ENCODE measurements at regions not wholly inside any gene's neighbourhood (a gene's known extent, or its start where the extent isn't known, plus 50 kb on each side); places are given as distances from the start of the nearest gene placed in this dataset.
A peak's percentile ranks its signal among the peaks of the same experiment; 100 is the strongest.

- no peak overlapping the region for H3K27ac ChIP-seq
- no peak for TF ChIP-seq CTCF (conservative IDR thresholded peaks at IDR 0.05; ENCODE audit: low read depth)
- POLR2A ChIA-PET (ENCODE audit: low non-redundant PET) = no interaction called here
- DNase-seq (ENCODE audit: low spot score) = peak; percentile 10
- CTCF ChIA-PET = no interaction called here
These were observed 417.3 kb downstream of the RASEF start for GRCh38 chr9:82645600-82645999.

GRCh38 chr9:82650368-82650767 lies 412.6 kb downstream of the RASEF start:
- no peak for DNase-seq (ENCODE audit: low spot score)
- H3K27ac ChIP-seq = no peak overlapping the region
- ChIA-PET POLR2A (ENCODE audit: low non-redundant PET) (no interaction called here), CTCF (interaction anchor here (0.5 to 0.7 kb wide), 2 partner anchors 24 to 244 kb away, joined by 4 to 5 read pairs; no protein-coding TSS in a partner anchor)
- TF ChIP-seq CTCF (conservative IDR thresholded peaks at IDR 0.05; ENCODE audit: low read depth) = no peak

GRCh38 chr9:82651474-82651873 lies 411.5 kb downstream of the RASEF start:
- ChIA-PET CTCF (no interaction called here), POLR2A (ENCODE audit: low non-redundant PET) (no interaction called here)
- no peak for TF ChIP-seq CTCF (conservative IDR thresholded peaks at IDR 0.05; ENCODE audit: low read depth)
- DNase-seq (ENCODE audit: low spot score) = no peak
- H3K27ac ChIP-seq = no peak overlapping the region

GRCh38 chr9:82665324-82665723 lies 397.6 kb downstream of the RASEF start:
- no peak overlapping the region for H3K27ac ChIP-seq
- POLR2A ChIA-PET (ENCODE audit: low non-redundant PET) = no interaction called here
- no peak for DNase-seq (ENCODE audit: low spot score)
- CTCF ChIA-PET = no interaction called here
- TF ChIP-seq CTCF (conservative IDR thresholded peaks at IDR 0.05; ENCODE audit: low read depth) = no peak

DNA sequence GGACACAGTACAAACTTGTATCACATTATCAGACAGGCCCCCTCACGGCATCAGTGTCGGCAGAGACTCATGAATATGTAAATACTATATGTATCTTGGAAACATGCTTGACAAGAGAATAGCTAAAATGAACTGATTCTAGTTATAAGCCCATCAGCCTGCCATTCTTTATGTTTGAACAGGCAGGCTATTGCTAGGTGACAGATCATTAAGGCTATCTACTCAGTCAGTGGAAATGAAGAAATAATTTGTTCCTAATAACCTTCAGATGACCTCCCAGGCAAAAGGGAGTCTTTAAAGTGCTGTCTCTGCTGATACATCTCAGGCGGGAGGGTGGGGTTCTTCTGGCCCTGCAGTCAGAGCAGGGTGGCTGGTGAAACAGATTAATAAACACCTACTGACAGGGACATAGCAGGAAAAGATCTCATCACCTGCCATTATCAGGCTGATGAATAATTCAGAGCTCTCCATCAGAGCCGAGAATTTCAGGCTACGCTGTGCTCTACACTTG lies 394.2 kb downstream of the RASEF start:
- TF ChIP-seq CTCF (conservative IDR thresholded peaks at IDR 0.05; ENCODE audit: low read depth) = no peak
- ChIA-PET CTCF (no interaction called here), POLR2A (ENCODE audit: low non-redundant PET) (no interaction called here)
- H3K27ac ChIP-seq = no peak overlapping the region
- no peak for DNase-seq (ENCODE audit: low spot score)

DNA sequence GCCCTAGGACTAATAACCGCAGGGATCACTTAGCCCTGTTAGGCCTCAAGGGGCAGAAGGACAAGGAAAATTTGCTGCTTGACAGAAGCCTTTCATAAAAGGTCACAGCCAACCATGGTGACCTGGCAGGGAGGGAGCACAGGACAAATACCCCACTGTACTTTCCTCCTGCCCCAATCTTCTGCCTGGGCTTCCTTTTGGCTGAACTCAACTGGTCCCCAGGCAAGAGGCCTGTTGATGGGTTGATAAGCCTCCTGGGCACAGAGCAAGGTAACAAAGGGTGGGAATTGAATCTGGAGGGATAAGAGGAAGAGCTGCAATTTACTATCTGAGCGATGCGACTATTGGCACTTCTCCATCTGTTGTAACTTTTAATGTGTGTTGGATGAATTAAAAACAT lies 392.9 kb downstream of the RASEF start:
- H3K27ac ChIP-seq = no peak overlapping the region
- ChIA-PET CTCF (no interaction called here), POLR2A (ENCODE audit: low non-redundant PET) (no interaction called here)
- DNase-seq (ENCODE audit: low spot score) = no peak
- TF ChIP-seq CTCF (conservative IDR thresholded peaks at IDR 0.05; ENCODE audit: low read depth) = no peak

- CTCF ChIA-PET = interaction anchor here (0.5 to 0.7 kb wide), 2 partner anchors 138 to 1542 kb away, joined by 3 to 4 read pairs; no protein-coding TSS in a partner anchor
- no peak overlapping the region for H3K27ac ChIP-seq
- no peak for DNase-seq (ENCODE audit: low spot score)
- POLR2A ChIA-PET (ENCODE audit: low non-redundant PET) = no interaction called here
- no peak for TF ChIP-seq CTCF (conservative IDR thresholded peaks at IDR 0.05; ENCODE audit: low read depth)
These were observed 392.2 kb downstream of the RASEF start for GRCh38 chr9:82670726-82671125.

All from RWPE1 (cell line).